GM12874 (cell line): ENCODE measurements at regions not wholly inside any gene's neighbourhood (a gene's known extent, or its start where the extent isn't known, plus 50 kb on each side); places are given as distances from the start of the nearest gene placed in this dataset.

ENCODE experiments used
- TF ChIP-seq, protein P1 (sequence below): IDR thresholded peaks from 2 replicates; pipeline ENCODE4 v1.5.1; 2011; ENCODE audit warnings: low read depth, mild to moderate bottlenecking, control low read depth, low read length, moderate library complexity; ENCODE audit not compliant: insufficient read depth

DNA sequence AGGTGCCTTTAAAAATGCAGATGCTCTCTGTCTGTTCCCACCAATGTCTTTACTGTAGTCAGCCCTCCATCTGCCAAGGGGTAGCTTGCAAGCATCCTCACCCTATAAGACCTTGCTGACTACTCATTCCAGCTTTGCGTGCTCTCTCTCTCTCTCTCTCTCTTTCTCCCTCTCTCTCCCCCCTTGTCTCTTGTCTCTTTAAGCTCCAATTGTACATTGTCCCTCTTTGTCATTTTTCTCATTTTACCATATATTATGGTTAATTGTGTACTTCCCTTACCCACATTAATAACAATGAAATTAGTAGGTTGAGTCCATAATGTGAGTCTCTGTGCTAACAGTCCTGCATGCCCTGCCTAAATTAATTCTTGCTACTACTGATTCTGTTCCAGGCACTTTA, 350.2 kb upstream of the CDH4 start:
- TF ChIP-seq, protein P1, sequence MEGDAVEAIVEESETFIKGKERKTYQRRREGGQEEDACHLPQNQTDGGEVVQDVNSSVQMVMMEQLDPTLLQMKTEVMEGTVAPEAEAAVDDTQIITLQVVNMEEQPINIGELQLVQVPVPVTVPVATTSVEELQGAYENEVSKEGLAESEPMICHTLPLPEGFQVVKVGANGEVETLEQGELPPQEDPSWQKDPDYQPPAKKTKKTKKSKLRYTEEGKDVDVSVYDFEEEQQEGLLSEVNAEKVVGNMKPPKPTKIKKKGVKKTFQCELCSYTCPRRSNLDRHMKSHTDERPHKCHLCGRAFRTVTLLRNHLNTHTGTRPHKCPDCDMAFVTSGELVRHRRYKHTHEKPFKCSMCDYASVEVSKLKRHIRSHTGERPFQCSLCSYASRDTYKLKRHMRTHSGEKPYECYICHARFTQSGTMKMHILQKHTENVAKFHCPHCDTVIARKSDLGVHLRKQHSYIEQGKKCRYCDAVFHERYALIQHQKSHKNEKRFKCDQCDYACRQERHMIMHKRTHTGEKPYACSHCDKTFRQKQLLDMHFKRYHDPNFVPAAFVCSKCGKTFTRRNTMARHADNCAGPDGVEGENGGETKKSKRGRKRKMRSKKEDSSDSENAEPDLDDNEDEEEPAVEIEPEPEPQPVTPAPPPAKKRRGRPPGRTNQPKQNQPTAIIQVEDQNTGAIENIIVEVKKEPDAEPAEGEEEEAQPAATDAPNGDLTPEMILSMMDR = no peak

- TF ChIP-seq, protein P1 = no peak
Observed at GRCh38 chr20:60903325-60903971, 348.6 kb upstream of the CDH4 start.

DNA sequence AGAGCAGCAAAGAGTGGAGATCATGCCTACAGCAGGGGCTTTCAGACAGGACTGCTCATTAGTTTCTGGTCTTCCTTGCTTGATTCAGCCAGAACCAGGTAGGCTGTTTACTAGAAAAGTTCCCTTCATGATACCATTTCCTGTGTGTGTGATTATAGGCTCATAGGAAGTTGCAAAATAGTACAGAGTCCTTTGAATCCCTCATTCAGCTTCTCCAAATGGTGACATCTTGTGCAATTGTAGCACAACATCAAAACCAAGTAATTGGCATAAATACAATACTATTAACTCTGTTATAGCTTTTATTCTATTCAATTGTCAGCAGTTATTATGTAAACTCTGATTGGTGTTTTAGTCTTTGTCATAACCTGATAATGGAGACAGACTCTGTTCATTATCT, 347.3 kb upstream of the CDH4 start:
- TF ChIP-seq, protein P1 = no peak

GRCh38 chr20:60905919-60906318, 346.1 kb upstream of the CDH4 start:
- TF ChIP-seq, protein P1 = no peak

GRCh38 chr20:60906555-60906954, 345.5 kb upstream of the CDH4 start:
- TF ChIP-seq, protein P1 = no peak

- TF ChIP-seq, protein P1 = no peak
Observed at GRCh38 chr20:60913298-60913697, 338.8 kb upstream of the CDH4 start.

DNA sequence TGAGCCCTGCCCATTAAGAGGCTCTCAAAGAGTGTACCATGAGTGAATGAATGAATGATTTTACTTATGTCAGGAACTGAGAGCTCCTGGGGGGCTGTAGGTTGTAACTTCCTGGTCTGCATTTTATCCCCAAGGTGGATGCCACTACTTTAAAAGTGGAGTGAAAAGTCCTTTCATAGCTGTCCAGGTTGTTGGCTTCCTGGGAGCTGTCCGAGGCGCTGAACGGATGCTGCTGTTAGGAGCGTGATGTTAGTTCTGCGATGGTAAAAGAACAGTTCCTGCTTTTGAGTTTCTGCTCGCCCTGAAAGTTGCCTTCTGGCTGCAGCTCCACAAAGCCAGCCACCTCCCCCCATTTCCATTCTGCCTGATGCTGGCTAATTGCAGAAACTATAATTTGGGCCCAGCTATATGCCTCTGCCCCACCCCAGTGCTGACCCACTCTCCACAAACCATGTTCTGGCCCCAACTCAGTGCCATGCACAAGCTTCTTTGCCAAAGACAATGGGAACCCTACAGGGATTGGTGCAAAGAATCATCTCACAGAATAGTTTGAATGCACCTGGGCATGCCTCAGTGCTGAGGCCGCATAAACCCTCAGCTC, 330.9 kb upstream of the CDH4 start:
- TF ChIP-seq, protein P1 = no peak
